Jurkat, Clone E6-1 (cell line): ENCODE measurements at regions not wholly inside any gene's neighbourhood (a gene's known extent, or its start where the extent isn't known, plus 50 kb on each side); places are given as distances from the start of the nearest gene placed in this dataset.
"Not testable (repeated sequence)": the region's sequence is repeated elsewhere in the genome, so short reads cannot be mapped to it uniquely, and the experiment has no call there.

ENCODE experiments used
- DNase-seq: peaks from one replicate; pipeline ENCODE4 v3.0.0-alpha.2; 2011; ENCODE audit warnings: low read depth, low spot score
- H3K4me3 ChIP-seq: 2 replicates; pipeline ENCODE4 v1.5.1; 2011; ENCODE audit warnings: mild to moderate bottlenecking, low read length, control low read depth, moderate library complexity

- H3K4me3 ChIP-seq = no peak overlapping the region
- no peak for DNase-seq
Measured at GRCh38 chr5:162852134-162852533, 585.3 kb upstream of the CCNG1 start.

DNA sequence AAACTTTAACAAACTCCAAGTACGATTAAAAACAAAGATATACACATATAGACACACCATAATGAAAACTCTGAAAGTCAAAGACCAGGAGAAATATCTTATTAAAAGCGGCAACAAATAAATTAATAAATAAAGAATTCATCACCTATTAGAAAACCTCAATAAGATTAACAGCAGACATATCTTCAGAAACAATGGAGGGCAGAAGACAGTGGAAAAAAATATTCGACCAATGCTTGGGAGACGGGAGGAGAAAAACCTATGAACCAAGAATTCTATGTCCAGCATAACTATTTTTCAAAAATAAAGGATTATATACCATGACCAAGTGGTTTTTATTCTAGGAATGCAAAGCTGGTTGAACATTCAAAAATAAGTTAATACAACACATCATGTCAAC, 578.6 kb upstream of the CCNG1 start:
- DNase-seq = no peak
- H3K4me3 ChIP-seq = no peak overlapping the region

GRCh38 chr5:162870966-162871365, 566.4 kb upstream of the CCNG1 start:
- no peak overlapping the region for H3K4me3 ChIP-seq
- no peak for DNase-seq

DNA sequence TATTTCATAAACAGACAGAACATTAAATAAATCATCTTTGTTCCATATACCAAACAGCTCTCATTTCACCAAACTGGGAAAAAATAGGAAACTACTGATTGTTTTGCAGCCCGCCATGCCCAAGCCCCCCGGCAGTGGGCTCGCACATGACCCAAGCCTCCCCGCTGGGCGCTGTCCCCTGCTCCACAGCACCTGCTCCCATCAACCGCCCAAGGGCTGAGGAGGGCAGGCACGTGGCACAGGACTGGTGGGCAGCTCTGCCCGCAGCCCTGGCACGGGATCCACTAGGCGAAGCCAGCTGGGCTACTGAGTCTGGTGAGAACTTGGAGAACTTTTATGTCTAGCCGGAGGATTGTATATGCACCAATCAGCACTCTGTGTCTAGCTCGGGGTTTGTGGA, 554.8 kb upstream of the CCNG1 start:
- DNase-seq = no peak
- no peak overlapping the region for H3K4me3 ChIP-seq

GRCh38 chr5:162886717-162887116, 550.7 kb upstream of the CCNG1 start:
- DNase-seq = no peak
- H3K4me3 ChIP-seq = no peak overlapping the region

GRCh38 chr5:162888268-162888667, 549.1 kb upstream of the CCNG1 start:
- no peak for DNase-seq

GRCh38 chr5:162911873-162912272, 525.5 kb upstream of the CCNG1 start:
- no peak for DNase-seq
- no peak overlapping the region for H3K4me3 ChIP-seq

More at GRCh38 chr5:162888268-162888667, 549.1 kb upstream of the CCNG1 start:
- no peak overlapping the region for H3K4me3 ChIP-seq

DNA sequence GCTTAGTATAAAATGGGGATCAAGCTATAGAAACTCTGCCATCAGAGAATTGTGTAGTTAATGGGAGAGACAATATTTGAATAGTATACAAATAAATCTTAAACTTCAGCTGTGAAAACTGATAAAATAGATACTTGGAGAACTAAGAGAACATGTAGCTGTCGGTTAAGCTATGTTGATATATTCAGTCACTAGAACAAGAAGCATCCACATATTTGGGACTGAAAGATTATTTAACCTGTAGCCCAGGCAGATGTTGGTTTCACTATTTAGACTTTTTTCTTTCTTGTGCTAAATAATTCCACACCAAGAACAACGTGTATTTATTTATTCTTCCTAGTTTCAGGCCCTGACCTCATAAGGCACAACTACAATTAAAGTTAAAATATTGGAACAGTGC, 521.0 kb upstream of the CCNG1 start:
- no peak for DNase-seq
- H3K4me3 ChIP-seq = no peak overlapping the region

DNA sequence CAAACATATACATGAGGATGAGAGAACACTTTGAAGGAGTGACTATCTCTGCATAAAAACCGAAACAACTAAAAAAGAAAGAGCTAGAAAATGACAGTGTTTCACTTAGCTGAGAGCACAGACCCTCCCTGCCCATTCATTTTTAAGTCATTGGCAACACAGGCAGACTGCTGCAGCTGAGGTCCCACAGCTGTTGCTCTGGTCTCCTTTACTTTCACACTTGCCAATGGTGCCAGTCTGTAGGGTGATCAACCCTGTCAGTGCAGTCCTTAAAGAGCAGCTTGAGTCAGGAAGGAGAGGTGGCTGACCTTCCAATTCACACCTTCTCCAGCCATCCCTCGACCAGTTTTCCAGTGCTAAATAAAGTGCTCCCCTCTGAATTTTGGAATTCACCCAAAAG, 508.3 kb upstream of the CCNG1 start:
- no peak for DNase-seq

GRCh38 chr5:162931501-162931900, 505.9 kb upstream of the CCNG1 start:
- DNase-seq = no peak
- H3K4me3 ChIP-seq = no peak overlapping the region

More for the DNA sequence above, 508.3 kb upstream of the CCNG1 start:
- no peak overlapping the region for H3K4me3 ChIP-seq

- no peak for DNase-seq
- no peak overlapping the region for H3K4me3 ChIP-seq
Measured at GRCh38 chr5:162939991-162940390, 497.4 kb upstream of the CCNG1 start.

- H3K4me3 ChIP-seq = no peak overlapping the region
- no peak for DNase-seq
Measured at GRCh38 chr5:162948677-162949076, 488.7 kb upstream of the CCNG1 start.

- DNase-seq = no peak
- no peak overlapping the region for H3K4me3 ChIP-seq
Measured at GRCh38 chr5:162956570-162956969, 480.8 kb upstream of the CCNG1 start.

DNA sequence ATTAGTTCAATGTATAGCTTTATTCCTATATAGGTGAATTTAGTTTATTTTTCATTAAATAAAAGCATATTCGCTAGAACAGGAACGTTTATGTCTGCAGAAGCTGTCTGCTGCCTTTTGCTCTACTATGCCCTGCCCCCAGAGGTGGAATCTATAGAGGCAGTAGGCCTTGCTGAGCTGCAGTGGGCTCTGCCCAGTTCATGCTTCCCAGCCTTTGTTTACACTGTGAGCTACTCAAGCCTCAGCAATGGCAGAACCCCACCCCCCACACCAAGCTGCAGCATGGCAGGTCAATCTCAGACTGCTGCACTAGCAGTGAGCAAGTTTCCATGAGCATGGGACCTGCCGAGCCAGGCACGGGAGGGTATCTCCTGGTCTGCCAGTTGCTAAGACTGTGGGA, 473.3 kb upstream of the CCNG1 start:
- DNase-seq, H3K4me3 ChIP-seq: not testable (repeated sequence)

DNA sequence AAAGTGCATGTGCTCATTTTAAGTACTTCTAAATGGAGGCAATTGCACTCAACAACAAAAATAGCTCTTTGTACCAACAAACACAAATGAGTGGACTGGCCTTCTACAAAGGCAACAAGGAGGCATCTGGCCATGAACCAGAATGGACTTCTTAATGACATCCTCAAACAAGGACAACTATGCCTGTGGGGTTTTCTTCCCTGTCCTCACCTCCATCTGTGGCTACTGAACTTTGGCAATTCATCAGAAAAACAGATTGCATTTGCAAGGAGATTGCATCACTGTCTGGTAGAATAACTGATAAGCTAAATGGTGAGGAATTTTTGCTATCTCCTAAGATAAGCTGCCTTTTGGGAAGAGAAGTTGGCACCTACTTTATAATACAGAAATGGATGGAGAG, 447.3 kb upstream of the CCNG1 start:
- no peak for DNase-seq
- no peak overlapping the region for H3K4me3 ChIP-seq

- DNase-seq = no peak
- H3K4me3 ChIP-seq = no peak overlapping the region
Measured at GRCh38 chr5:162990856-162991497, 446.4 kb upstream of the CCNG1 start.

DNA sequence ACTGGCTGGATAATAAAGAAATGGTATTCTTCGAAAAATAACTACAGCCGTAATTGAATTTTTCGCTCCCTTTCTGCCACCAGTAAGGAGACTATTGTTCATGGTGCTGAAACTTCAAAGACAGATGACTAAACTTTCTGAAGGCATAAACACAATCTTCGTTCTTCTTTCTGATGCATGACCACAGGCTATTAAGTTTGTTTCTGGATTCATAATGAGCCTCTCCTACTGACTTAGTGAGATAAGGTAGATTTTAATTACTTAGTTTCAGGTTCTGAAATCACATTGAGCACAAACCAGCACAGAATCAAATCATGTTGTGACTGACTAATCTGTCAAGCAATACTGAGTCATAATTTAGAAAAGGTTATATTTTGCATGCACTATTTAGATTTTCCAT, 441.8 kb upstream of the CCNG1 start:
- no peak for DNase-seq
- no peak overlapping the region for H3K4me3 ChIP-seq

- no peak for DNase-seq
- H3K4me3 ChIP-seq = no peak overlapping the region
Measured at GRCh38 chr5:162996053-162996452, 441.3 kb upstream of the CCNG1 start.

DNA sequence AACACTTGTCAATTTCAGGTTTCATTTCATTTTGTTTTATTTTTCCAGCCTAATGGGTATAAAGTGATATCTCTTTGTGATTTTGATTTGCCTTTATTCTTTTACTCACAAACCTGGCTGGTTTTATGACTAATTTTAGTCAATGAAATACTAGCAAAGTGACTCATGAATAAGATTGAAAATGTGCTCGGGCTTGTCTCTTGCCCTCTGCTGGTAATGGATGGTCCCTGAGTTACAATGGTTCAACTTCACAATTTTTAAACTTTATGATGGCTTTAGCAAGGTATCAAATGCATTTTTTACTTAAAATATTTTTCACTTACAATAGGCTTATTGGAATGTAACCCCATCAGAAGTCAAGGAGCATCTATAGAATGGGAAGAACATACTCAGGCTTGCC, 431.4 kb upstream of the CCNG1 start:
- DNase-seq = no peak
- H3K4me3 ChIP-seq = no peak overlapping the region

DNA sequence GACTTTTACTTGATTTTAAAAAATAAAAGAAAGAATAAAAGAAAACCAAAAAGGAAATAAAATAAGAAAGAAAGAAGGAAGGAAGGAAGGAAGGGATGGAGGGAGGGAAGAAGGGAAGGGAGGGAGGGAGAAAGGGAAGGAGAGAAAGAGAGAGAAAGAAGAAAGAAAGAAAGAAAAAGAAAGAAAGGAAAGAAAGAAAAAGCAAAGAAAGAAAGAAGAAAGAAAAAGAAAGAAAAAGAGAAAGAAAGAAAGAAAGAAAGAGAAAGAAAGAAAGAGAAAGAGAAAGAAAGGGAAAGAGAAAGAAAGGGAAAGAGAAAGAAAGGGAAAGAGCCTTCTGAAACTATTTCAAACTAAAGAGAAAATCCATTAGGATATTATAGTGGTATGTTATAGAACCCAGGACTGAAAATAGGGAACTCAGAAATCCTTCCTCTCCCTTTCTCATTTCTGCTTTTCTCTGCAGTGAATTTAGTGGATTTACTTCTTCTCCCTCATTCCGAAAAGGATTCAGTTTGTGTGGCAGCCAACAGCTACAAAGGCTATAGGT, 414.7 kb upstream of the CCNG1 start:
- DNase-seq = no peak
- H3K4me3 ChIP-seq = no peak overlapping the region

- DNase-seq = no peak
- H3K4me3 ChIP-seq = no peak overlapping the region
Measured at GRCh38 chr5:163023846-163024245, 413.5 kb upstream of the CCNG1 start.
